ENCODE measurements at regions not wholly inside any gene's neighbourhood (a gene's known extent, or its start where the extent isn't known, plus 50 kb on each side); places are given as distances from the start of the nearest gene placed in this dataset.
"Not testable (repeated sequence)": the region's sequence is repeated elsewhere in the genome, so short reads cannot be mapped to it uniquely, and the experiment has no call there.

- H3K4me3 Mint-ChIP-seq; DNase-seq (ENCODE audit: low spot score); H3K9me3 ChIP-seq (ENCODE audit: low read depth); H3F3A ChIP-seq (ENCODE audit: low read depth); H3K4me2 ChIP-seq; H3K9me3 Mint-ChIP-seq; H2AFZ ChIP-seq (replicated peaks); H3K4me1 ChIP-seq; H3K4me1 Mint-ChIP-seq; H3K36me3 Mint-ChIP-seq; H3K79me2 ChIP-seq (ENCODE audit: low read depth); H3K27ac Mint-ChIP-seq; H4K20me1 ChIP-seq (ENCODE audit: low read depth); H3K27me3 ChIP-seq; H3K36me3 ChIP-seq; H3K27ac ChIP-seq; H3K27me3 Mint-ChIP-seq (ENCODE audit: insufficient read depth, low read depth); H3K9ac ChIP-seq; H3K4me3 ChIP-seq: not testable (repeated sequence)
These were observed 98.1 kb upstream of the RRN3 start for GRCh38 chr16:15192197-15192596.

GRCh38 chr16:15189478-15189877 is 95.4 kb upstream of the RRN3 start:
- not testable (repeated sequence) for H2AFZ ChIP-seq (replicated peaks); H3K4me3 Mint-ChIP-seq; H3K4me1 Mint-ChIP-seq; DNase-seq (ENCODE audit: low spot score); H3K4me3 ChIP-seq; H3K27ac Mint-ChIP-seq; H3K27me3 ChIP-seq; H3K79me2 ChIP-seq (ENCODE audit: low read depth); H3K4me1 ChIP-seq; H3K36me3 Mint-ChIP-seq; H3K9me3 ChIP-seq (ENCODE audit: low read depth); H3K27me3 Mint-ChIP-seq (ENCODE audit: insufficient read depth, low read depth); H3F3A ChIP-seq (ENCODE audit: low read depth); H3K36me3 ChIP-seq; H3K4me2 ChIP-seq; H3K9ac ChIP-seq; H3K9me3 Mint-ChIP-seq; H3K27ac ChIP-seq; H4K20me1 ChIP-seq (ENCODE audit: low read depth)
